ENCODE measurements at regions not wholly inside any gene's neighbourhood (a gene's known extent, or its start where the extent isn't known, plus 50 kb on each side); places are given as distances from the start of the nearest gene placed in this dataset.

GRCh38 chr18:39624961-39625360 lies 2059.4 kb upstream of the CELF4 start:
- no peak for TF ChIP-seq EP300 (IDR thresholded peaks at IDR 0.05)
- no peak for TF ChIP-seq POLR2A (IDR thresholded peaks at IDR 0.05)
- TF ChIP-seq CTCF (IDR thresholded peaks at IDR 0.05), result no peak

Data from sigmoid colon (tissue), 4 donors.